NCI-H2107 treated with DMSO at 0.1 percent for 48 hours (cell line): ENCODE measurements at regions not wholly inside any gene's neighbourhood (a gene's known extent, or its start where the extent isn't known, plus 50 kb on each side); places are given as distances from the start of the nearest gene placed in this dataset.

Experiments used
- DNase-seq: peaks from one replicate; lab custom pipeline; 2025; ENCODE audit not compliant: unreplicated experiment; lab: John Stamatoyannopoulos, UW

GRCh38 chr16:6110346-6110745 lies 1012.8 kb upstream of the EEF2KMT start:
- DNase-seq, result no peak

GRCh38 chr16:6106061-6106460 lies 1008.5 kb upstream of the EEF2KMT start:
- no peak for DNase-seq

- DNase-seq, result no peak
Measured at GRCh38 chr16:6105115-6105514, 1007.5 kb upstream of the EEF2KMT start.

- no peak for DNase-seq
Measured at GRCh38 chr16:6104428-6104827, 1006.8 kb upstream of the EEF2KMT start.

- DNase-seq, result no peak
Measured at GRCh38 chr16:6103561-6103960, 1006.0 kb upstream of the EEF2KMT start.

GRCh38 chr16:6099102-6099501 lies 1001.5 kb upstream of the EEF2KMT start:
- no peak for DNase-seq

- no peak for DNase-seq
Measured at GRCh38 chr16:6096931-6097670, 999.5 kb upstream of the EEF2KMT start.

GRCh38 chr16:6095414-6095813 lies 997.8 kb upstream of the EEF2KMT start:
- no peak for DNase-seq

GRCh38 chr16:6091021-6091420 lies 993.4 kb upstream of the EEF2KMT start:
- no peak for DNase-seq

GRCh38 chr16:6081320-6081976 lies 983.9 kb upstream of the EEF2KMT start:
- peak; percentile 1 for DNase-seq

GRCh38 chr16:6076631-6077030 lies 979.0 kb upstream of the EEF2KMT start:
- DNase-seq, result no peak

GRCh38 chr16:6068063-6068462 lies 970.5 kb upstream of the EEF2KMT start:
- no peak for DNase-seq

- DNase-seq, result no peak
Measured at GRCh38 chr16:6066652-6067051, 969.1 kb upstream of the EEF2KMT start.

GRCh38 chr16:6063526-6063925 lies 965.9 kb upstream of the EEF2KMT start:
- no peak for DNase-seq

- DNase-seq, result no peak
Measured at GRCh38 chr16:6059671-6060070, 962.1 kb upstream of the EEF2KMT start.

- DNase-seq, result no peak
Measured at GRCh38 chr16:6057821-6058220, 960.2 kb upstream of the EEF2KMT start.

GRCh38 chr16:6048017-6048416 lies 950.4 kb upstream of the EEF2KMT start:
- DNase-seq, result no peak

- no peak for DNase-seq
Measured at GRCh38 chr16:6047325-6047724, 949.7 kb upstream of the EEF2KMT start.

GRCh38 chr16:6038941-6039645 lies 941.5 kb upstream of the EEF2KMT start:
- DNase-seq, result no peak

GRCh38 chr16:6035161-6035560 lies 937.6 kb upstream of the EEF2KMT start:
- DNase-seq, result no peak

GRCh38 chr16:6034511-6034910 lies 936.9 kb upstream of the EEF2KMT start:
- no peak for DNase-seq

- DNase-seq, result no peak
Measured at GRCh38 chr16:6032438-6032837, 934.8 kb upstream of the EEF2KMT start.
